CD4-positive, alpha-beta T cell treated with Interleukin-6 at 100 ng/mL for 8 hours (primary cell): ENCODE measurements at regions not wholly inside any gene's neighbourhood (a gene's known extent, or its start where the extent isn't known, plus 50 kb on each side); places are given as distances from the start of the nearest gene placed in this dataset.

ENCODE experiments used
- DNase-seq: peaks from one replicate; pipeline ENCODE4 v3.0.0-alpha.2; 2020; ENCODE audit warnings: mixed read lengths, low spot score

DNA sequence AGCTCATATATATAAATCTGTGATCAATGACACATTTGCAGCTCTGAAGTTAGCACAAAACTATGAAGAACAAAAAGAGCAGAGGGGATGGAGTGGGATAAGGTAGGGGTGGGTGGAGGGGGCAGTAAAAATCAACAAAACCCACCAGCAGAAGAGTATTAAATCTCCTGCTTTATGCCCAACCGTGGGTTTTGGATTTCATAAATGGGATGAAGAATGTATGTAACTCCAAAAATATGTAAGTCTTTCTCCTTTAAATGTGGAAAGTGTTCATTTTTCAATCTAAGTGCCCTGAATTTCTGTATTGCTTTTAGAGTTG is 480.3 kb upstream of the MARCKS start:
- DNase-seq = no peak

DNA sequence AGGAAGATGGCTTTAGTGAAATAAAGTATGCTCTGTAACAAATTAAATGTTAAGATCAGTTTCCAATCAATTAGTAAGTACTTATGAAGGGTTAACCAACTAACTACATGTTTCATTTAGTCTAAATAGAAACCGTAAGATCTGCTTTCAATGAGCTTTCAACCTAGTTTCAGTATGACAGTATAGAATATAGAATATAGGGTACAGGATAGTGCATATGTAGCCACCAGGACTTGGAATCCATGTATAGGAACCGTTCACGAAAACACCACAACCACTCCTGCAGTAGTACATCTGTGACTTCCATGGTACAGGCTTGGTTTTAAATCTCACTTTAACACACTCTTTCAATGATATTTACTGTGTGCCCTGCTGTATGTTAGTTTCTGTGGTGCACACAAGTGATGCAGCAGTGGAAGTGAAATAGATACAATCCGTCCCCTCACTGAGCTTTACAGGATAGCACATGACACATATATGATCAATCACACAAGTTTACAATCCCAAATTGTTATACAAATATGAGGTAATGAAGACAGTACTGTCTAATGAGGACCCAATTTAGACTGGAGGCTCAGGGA is 479.7 kb upstream of the MARCKS start:
- no peak for DNase-seq

DNA sequence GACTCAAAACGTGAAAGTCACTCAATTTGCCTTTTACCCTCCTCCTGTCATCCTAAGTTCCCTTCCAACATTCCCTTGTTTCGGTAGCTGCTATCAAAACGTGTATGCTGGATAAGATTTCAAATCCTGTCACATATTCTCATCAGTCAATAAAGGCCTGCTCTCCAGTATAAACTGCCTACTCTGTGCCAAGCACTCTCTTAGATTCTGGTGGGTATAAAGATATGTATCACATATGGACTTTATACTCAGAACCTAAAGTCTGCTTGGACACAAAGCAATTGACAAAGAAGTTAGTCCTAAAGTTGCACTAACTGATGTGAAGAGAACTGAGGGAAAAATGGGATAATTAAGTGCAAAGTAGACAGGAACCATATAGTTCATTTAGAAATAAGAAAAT is 476.6 kb upstream of the MARCKS start:
- DNase-seq = no peak

DNA sequence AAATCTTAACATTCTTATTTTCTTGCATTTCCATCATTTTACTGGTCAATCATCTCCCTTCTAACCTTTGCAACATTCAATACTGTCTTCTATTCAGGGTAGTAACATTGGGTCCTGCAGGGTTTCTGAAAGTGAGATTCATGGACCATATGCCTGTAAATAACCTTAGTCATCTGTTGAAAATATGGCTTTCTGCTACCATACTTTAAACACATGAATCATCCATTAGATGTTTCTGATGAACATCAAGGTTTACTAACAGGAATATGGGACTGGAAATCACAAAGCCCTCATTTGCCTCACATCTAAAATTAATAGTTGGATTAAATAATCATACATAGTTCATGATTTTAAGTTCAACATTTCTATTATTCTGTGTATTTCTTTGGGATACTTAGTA is 475.9 kb upstream of the MARCKS start:
- DNase-seq = no peak

DNA sequence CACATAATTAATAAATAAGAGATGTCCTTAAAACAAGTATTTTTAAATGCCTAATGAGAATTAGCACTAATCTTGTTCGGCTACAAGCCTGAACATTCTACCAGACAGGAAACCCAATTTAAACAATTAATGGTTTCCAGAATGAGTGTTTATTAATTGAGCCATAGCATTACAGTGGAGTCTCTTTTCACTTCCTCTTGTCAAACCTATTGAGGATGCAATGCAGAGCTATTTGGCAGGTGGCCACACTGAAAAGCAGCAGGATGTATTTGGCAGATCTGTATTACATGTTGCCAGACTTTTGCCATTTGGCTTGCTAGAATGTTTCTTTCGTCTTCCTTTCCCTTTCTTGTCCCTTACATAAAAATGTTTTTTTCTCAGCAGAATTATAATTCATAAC is 475.2 kb upstream of the MARCKS start:
- DNase-seq = no peak

DNA sequence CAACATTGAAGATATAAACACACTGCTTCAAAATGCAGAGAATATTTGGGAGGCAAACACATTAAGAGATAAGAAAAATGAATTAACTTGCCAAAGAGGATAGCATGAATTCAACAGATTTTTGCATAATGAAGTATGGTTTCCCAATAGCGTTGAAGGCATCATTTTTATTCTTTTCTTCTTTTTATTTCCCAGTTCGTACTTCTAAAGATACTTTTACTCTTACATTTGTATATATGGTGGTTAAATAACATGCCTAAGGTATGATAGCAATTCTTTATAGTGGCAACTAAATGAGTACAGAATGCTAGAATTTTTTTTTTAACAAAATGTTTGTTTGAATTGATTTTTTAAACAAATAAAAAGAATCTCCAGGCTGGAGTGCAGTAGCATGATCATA is 473.4 kb upstream of the MARCKS start:
- DNase-seq = no peak

DNA sequence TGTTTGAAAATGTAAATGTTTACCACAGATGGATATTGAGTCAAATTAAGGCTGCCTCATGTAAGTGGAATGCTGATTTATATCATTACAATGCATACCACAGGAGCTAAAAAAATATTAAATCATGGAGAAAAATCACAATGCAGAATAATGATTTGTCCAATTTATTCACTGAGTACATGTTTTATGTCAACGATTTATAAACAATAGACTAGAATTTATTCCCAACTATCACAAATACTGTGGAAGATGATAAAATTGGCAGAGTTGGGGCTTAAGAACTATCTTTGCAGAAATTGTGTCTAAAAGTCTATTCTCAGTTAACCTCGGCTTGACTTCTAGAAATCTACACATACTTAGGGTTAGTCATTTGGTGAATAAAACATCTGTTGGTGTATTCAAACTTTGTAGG is 472.1 kb upstream of the MARCKS start:
- DNase-seq = no peak

DNA sequence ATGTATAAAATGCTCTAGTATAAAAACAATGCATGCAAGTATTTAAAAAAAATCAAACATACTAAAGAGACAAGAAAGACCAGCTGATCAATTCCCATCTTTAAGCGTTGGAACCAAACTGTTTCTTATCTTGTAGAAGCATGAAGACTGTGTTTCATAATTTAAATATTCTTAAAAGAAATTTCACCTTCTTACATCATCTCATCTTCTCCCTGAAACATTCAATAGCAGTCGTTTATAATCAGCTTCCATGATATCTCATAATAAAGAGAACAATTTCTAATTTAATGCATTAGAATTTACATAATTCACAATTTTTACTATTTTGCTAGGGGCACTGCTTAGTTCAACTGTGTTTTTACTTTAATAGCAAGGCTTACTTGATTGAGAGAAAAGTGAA is 468.1 kb upstream of the MARCKS start:
- no peak for DNase-seq

DNA sequence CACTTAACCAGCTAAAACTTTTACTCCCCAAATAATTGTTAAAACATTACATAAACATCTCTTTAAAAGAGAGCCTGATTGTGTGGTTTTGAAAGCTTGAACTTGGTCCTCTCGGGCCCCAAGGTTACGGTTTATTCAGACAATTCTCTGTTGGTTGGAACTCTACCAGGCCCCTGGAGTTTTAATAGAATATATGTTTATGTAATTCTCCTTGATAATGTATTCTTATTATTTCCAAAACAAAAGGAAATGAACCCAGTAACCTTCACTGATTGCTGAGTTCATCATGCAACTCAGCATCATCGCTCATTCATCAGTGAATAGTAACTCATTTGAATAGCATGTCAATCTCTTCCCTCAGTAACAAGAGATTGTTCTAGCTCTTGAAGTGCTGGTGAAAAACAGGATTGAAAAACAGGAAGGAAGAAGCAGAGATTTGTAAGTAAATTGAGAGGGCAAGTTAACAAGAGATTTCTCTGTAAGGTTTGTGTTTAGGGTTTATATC is 464.5 kb upstream of the MARCKS start:
- no peak for DNase-seq

DNA sequence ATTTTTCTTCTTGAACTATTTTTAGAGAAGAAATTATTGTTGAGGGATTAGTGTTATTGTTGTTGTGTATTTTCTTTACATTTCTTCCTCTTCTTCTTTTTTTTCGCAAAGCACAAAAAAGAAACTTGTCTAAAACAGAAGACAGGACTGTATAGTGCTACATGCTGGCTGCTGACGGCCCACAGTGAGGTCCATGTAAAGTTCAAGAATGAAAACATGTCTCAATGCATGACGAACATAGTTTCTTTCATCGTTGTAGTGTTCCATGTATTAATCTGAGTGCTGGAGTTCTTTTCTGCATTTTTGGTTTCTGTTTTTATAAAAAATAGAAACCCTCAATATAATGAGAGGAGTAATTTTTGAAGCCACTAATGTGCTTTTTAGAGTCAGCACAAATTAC is 462.9 kb upstream of the MARCKS start:
- DNase-seq = no peak

DNA sequence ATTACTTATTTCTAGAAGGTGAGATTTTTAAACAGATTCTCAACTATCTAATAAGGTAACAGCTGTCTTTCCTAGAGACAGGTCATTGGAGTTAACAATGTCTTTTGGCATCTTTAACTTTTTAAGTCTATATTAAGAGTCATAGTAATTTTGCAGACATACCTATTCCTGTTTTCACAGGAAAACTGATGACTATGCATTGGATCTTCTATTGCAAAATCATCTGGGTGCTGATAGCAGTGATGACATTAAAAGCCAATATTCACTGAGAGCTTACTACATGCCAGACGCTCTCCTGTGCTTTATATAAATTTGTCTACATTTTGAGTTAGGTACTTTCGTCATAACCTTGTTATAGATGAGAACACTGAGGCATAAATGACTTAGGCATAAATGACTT is 462.4 kb upstream of the MARCKS start:
- DNase-seq = no peak

DNA sequence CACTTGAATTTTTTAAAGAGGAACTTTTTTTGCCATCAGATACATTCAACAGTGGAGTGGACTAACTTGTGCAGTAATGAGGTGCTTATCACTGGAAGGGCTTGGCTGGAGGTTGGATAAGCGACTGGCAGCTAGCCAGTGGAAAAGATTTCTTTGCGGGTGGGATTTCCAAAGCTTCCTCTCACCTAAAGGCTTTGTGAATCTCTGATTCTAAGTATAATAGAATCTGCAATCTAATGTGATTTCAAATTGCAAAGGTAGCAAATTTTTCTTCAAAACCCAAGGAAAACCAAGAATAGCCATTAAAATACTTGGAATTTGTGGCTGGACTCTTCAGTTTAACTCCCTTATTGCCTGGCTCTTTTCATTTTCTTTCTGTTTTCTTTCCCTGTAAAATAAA is 460.4 kb upstream of the MARCKS start:
- no peak for DNase-seq

DNA sequence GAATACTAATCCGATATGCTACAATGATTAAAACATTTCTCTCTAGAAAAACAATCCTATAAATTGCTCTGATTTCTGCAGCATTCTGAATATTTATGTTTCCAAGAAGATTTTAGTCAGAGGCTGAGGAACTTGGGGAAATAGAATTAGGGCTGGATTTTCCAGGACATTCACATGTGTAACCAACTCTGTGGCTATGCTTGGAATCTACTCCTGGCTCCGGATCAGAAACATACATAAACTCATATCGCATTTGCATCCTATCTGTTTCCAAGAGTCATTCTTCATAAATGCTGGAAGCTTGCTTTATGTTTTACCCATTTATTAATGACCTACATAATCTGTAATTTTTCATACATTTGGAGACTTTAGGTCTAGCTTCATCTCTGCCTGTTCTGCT is 459.9 kb upstream of the MARCKS start:
- DNase-seq = no peak

DNA sequence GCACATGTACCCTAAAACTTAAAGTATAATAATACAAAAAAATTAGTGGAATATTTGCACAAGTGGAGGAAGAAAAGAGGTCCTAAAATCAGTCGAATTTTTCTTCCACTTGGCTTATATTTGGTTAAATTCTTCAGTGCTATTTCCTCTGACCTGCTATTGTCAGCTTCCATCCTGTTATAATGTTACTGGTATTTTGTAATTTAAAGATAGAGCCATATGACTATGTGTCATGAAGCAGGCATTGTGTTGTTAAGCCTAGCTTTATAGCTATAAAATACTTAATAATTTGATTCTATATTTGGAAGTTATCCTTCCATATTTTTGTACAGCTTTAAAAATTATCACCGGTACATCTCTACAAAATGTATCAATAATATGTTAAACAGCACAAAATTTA is 455.9 kb upstream of the MARCKS start:
- no peak for DNase-seq

DNA sequence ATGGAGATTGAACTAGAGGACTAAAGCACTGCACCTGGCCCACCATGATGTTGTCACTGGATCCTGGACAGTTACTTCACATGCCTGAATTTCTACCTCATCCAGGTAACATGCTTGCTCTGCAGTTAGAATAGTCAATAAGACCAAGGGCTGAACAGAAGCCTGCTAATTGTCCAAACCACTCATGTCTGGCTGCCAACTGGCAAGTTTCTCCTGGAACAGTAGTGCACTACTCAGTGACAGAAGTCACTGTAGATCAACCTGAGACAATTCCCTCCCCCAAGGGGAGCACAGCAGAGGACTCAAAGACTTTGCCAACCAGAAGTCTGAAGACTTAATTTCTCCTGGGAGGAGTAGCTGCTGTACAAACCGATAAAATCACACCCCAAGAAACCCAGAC is 454.6 kb upstream of the MARCKS start:
- DNase-seq = no peak

DNA sequence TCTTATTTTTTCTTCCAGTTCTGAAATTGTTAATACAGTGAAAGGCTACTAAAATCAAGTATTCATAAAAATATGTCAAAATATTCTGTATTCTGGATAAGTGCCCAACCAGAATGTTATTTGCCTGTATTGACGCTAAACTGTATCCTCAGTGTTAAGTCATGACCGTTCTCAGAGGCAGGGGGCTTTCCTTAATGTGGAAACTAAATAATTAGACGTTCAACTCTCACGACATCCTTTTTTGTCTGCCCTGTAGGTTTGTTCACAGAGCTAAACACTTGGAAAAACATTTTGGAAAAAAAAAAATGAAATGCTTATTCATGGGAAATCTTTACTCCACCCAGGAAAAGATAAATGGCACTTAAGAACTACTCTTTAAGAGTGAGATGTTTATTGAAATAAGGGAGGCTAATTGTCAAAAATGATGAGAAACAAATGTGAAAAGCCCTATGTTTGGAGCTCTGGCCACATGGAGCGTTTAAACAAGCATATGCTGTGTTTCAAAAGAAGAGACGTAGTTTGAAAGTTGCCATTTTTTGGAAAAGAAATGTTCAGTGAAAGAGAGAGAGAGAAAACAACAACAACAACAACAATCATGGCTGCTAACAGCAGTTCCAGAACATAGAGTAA is 453.1 kb upstream of the MARCKS start:
- DNase-seq = no peak

DNA sequence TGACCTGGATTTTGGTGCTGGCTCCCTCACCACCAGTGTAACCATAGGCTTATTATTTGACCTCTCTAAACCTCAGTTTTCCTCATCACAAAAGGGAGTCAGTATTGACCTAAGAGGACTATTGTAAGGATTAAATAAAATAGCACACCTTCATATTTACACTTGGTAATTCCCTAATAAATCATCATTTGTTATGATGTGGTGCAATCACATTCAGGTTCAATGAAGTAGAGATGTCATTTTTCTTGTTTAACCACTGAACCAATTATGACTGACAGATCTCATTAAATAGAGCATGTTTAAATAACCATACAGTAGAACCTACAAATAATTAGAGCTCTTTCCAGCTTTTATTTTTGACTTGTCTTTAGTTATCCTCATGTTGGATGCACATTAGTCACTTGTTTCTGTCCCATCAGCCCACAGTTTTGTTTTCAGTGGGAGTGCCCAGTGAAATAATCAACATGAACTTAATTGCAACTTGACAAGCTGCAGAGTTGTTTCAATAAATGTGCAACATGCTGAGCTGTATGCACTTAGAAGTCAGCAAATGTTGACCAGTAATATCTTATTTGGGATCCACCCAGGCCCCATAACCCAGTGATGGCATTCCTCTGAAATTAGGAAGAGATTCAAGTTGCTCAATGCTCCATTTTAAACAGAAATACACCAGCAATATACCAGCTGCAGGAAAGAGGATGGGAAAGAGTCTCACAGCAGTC is 451.7 kb upstream of the MARCKS start:
- no peak for DNase-seq

DNA sequence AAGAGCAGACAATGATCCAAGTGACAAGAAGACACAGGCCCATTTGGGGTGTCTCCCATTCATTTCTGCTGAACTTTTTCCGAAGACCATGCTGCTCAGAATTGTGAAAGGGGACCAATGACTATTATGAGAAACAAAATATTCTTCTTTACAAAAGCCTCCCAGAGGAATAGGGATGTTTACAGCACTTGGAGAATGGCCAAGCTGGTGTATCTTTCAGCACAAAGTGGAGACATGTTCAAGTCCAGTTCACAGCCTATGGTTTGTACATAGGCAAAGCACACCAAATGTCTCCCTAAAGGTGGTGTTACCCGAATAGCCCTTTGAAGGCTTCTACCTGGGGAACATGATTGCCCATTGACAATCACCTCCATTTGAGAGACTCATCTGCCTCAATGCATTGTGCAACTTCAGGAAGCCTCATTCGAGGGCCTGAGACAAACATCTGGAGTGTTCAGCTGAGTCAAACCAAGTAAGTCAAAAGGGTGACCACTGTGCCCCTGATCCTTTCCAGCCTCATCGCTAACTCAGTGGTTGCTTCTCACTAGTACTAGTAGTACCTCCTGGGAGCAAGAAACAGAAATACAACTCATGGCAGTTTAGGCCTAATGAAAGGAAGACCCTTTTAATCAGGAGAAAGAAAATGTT is 451.0 kb upstream of the MARCKS start:
- DNase-seq = no peak

DNA sequence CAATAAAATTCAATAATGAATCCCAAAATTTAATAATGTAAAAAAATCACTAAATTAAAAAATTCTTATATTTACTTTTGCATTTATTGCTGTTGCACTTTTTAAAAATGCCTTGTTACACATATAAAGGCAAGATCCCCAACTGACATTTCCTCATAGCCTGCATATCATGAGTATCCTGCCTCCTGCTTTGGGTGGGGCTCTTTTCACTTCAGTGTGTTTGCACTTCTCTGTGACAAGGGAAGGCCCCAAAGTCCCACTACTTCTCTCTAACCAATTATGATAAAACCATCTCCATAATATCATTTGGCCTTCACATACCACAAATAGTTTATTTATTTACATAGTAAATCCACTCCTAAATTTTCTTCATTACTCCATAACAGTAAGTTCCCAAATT is 446.1 kb upstream of the MARCKS start:
- no peak for DNase-seq

DNA sequence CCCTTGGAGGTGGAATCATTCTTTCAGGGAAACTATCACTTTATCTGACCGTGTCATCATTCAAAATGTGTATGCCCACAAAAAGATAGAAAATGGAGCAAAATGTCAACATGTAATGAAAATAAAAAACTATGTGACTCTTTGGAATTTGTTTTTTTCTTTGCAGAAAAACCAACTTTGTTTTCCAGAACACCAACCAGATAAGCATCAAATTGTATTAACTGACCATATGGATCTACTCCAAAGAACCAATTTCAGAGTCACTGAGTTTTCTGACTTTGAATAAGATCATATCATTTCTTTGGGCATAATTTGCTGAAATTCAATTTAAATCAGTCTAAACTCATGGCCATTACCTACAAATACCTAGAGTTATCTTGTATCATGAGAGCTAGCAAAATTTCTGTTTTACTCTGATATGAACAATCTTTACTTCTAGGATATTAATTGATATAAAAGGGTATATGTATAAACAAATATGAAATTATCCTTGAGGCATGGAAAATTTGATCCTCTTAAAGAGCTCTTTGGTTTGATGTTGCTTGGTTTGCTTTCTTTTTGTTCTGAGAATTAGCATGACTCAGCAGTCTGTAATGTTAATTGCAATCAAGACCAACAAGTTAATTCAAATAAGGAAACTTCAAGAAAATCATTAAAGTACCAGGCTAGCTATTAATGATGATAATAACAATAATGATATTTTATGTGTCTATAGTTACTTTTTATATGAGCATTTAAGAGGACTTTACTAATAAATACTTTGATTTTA is 444.4 kb upstream of the MARCKS start:
- DNase-seq = no peak

DNA sequence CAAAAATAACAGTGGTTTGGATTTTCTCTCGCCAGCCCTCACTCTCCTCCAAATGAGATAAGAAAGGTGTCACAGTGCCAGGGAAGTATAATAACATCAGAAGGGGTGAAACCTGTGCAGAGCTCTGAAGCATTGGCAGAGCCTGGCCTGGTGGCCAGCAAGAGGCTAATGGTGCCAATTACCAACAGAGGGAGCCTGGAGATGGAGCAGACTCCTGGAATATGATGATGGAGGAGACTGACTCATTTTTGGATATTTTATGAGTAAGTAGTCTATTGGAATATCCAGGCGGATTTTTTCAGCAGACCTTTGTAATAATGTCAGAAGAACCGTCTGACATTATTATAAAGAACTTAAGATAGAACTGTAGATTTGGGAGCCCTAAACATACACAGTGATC is 442.6 kb upstream of the MARCKS start:
- no peak for DNase-seq

DNA sequence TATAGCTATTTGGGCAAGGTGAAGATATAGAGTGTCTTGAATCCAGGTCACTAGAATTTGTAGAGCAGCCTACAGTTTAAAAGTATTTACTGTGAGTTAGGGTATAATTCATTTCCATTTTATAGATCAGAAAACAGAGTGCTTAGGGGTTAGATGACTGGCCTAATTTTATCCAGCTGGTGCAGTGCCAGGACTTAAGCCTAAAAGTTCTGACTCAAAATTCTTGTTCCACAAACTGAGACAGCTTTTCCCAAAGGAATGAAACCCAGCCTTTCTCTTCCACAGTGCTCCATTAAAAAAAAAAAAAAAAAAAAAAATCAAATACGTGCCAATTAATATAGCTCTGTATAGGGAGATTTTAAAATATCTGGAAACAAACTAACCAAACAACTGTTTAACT is 441.0 kb upstream of the MARCKS start:
- DNase-seq = no peak

DNA sequence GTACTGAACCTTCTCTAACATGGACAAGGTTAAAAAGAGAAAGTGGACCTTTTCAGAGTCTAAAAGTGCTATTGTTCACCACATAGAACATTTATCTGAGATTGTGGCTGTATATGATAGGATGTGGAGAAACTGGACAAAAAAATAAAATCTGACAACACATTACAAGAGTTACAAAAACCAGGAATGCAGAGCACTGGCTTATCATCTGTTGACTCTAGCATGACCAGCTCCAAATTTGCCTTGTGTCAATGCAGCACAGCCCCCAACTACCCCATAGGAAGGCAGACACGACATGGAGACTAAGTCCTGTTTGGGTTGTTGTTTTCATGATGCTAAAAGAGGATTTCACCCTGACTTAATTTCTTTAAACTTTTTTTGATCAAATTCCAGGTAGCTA is 436.9 kb upstream of the MARCKS start:
- no peak for DNase-seq
